ENCODE measurements at regions not wholly inside any gene's neighbourhood (a gene's known extent, or its start where the extent isn't known, plus 50 kb on each side); places are given as distances from the start of the nearest gene placed in this dataset.

DNA sequence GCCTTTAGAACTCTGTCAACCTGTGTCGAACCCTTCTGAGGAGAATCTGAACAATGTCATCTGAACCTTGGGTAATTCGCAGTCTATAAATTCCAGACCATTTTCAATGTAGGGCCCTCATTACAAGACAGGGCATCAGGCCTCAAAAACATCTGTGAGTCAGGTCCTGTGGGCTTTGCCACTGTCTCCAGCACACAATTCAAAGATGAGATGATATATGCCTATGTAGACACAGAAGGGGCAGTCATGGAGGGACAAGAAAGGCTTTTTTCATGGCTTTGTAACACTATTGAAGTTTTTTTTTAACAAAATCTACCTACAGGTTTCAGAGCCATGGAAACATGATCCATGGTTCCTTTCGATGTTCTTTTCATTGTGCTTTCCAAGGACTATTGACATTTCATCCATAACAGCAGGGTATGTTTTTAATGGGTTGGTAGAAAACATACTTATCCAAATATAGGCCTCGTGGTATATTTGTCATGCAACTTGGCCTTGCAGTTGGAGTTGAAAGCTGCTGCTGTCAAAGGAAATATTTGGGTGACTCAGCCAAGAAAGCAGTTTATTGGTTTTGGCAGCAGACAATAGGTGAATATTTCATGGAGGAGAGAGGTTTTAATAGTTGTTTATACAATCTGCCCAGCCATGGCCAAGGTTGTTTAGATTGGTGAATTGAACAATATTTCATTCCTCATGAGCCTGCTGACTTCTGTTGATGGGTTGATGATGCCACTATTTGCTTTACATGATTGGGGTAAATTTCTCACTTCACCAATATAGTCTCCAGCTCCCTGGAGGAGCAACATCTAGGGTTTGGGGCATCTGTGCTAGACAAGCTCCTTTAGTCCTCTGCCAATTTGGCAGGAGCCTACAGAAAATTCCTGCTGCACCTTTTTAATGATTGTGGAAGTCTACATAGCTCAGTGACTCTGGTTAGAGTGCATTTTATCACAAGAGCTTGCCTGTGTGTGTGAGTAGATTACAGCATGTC lies 158.4 kb upstream of the TMEM72 start:
- peak overlapping the region; percentile 86 for H3K27ac ChIP-seq
- TF ChIP-seq, protein P1, sequence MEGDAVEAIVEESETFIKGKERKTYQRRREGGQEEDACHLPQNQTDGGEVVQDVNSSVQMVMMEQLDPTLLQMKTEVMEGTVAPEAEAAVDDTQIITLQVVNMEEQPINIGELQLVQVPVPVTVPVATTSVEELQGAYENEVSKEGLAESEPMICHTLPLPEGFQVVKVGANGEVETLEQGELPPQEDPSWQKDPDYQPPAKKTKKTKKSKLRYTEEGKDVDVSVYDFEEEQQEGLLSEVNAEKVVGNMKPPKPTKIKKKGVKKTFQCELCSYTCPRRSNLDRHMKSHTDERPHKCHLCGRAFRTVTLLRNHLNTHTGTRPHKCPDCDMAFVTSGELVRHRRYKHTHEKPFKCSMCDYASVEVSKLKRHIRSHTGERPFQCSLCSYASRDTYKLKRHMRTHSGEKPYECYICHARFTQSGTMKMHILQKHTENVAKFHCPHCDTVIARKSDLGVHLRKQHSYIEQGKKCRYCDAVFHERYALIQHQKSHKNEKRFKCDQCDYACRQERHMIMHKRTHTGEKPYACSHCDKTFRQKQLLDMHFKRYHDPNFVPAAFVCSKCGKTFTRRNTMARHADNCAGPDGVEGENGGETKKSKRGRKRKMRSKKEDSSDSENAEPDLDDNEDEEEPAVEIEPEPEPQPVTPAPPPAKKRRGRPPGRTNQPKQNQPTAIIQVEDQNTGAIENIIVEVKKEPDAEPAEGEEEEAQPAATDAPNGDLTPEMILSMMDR (conservative IDR thresholded peaks at IDR 0.05), result no peak

DNA sequence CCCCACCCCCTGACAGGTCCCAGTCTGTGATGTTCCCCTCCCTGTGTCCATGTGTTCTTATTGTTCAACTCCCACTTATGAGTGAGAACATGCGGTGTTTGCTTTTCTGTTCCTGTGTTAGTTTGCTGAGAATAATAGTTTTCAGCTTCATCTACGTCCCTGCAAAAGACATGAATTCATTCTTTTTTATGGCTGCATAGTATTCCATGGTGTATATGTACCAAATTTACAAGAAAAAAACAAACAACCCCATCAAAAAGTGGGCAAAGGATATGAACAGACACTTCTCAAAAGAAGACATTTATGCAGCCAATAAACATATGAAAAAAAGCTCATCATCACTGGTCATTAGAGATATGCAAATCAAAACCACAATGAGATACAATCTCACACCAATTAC lies 156.8 kb upstream of the TMEM72 start:
- peak overlapping the region; percentile 86 for H3K27ac ChIP-seq

DNA sequence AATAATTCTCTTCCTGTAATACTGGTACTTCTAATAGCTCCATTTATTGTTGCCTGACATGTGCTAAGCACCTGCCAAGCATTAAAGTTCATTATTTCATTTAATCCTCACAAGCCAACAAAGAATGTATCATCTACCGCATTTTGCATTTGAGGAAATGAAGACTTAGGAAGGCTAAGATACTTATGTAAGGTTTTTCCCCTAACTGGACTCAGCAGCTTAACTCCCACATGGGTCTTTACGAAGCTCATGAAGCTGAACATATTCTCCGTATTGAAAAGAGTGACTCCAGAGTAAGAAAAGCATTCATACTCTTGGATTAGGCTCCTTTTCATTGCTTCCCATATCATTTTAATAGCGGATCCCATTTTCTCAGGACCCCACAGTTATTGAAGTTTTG lies 155.7 kb upstream of the TMEM72 start:
- no peak overlapping the region for H3K27ac ChIP-seq
- TF ChIP-seq, protein P1 (conservative IDR thresholded peaks at IDR 0.05), result no peak

DNA sequence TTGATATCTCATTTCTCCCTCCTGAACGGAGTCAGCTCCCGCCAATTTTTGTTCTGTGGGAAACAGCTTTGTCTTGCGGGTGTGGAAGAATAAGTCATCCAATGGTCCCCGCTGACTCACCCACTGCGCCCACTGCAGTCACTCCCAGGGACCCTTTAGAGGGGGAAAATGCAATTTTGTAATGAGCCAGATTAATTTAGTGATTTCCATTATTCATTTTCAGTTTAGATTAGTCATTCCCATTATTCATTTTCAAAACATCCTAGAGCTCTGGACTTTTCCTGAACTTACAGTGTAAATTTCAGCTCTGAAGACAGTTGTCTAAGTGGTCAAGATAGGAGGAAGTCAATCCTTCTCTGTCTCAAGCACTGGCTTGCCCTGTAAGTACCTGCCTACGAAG lies 154.9 kb upstream of the TMEM72 start:
- no peak overlapping the region for H3K27ac ChIP-seq
- TF ChIP-seq, protein P1 (conservative IDR thresholded peaks at IDR 0.05), result no peak

DNA sequence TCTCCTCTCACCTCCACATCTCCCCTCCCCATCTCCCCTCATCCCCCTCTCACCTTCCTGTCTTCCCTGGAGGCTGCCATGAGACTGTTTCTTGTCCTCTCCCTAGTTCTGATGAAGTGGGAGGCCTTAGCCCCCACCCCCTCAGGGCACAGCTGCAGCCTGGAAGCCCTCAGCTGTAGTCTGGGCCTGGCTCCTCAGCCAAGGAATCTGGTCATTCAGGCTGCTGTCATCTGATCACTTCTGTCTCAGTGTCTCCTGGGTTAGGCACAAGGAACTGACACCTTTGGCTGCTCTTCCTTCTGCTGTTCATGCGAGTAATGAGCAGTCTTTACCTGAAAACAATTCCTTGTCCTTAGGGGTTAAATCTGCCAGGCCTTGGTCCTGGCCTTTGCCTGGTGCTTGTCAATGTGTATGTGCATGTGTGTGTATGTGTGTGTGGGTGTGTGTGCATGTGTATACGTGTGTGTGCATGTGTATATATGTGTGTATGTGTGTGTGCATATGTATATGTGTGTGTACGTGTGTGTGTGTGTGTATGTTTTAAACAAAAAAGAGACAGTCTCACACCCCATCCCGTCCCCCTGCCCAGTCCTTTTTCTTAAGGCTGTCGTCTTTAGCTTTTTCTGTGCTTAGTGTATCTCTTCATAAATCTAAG lies 153.5 kb upstream of the TMEM72 start:
- H3K27ac ChIP-seq, result no peak overlapping the region
- TF ChIP-seq, protein P1 (conservative IDR thresholded peaks at IDR 0.05), result no peak

DNA sequence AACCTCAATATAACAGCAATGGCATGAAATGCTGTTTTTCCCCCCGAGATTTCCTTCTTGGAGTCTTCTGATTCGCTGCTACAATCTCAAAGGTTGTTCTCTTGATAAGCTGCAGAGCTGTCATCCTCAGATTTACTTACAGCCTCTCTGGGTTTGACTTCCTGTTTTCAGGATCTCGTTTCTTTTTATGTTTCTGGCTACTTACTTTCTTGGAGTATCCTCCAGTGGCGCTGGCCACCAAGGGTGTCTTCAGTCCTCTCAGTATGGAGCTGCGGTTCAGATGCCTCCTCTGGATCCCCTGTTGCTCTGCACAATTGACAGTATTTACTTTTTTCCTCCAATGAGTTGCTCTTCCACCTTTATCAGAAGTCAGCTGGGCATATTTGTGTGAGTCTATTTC lies 152.0 kb upstream of the TMEM72 start:
- no peak overlapping the region for H3K27ac ChIP-seq
- TF ChIP-seq, protein P1 (conservative IDR thresholded peaks at IDR 0.05), result no peak

DNA sequence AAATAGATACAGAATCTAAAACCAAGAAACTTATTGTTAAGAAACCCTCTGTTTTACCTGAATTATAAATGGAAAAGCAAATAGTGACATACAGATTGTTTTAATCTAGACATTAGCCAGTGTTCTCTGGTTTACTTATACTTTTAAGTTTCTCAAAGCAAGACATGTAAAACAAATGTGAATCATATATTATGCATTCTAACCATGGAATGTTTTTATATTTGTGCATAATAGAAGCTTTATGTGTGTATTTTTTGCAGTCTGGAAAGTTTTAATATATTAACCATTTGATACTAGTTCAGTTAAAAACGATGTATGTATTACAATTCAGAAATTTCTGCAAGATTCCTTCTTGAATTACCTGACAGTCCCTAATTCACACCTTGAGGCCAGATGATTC lies 150.6 kb upstream of the TMEM72 start:
- TF ChIP-seq, protein P1 (conservative IDR thresholded peaks at IDR 0.05), result no peak
- no peak overlapping the region for H3K27ac ChIP-seq

DNA sequence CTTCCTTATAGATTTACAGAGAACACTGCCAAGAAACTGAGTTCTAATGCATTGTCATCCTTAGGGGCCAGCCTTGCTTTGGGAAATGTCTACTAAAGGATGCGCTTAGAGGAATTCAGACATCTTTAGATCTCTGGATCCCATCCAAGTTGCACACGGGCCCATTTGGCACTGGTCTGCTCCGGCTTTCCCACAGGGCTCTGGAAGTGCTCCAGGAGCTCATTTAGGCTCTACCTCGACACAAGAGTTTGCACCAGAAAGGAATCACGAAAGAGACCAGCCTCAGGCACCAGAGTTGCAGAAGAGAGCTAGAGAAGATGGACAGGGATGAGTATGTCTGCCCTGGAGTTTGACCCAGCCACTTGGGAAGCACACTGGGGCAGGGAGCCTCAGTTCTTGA lies 150.1 kb upstream of the TMEM72 start:
- TF ChIP-seq, protein P1 (conservative IDR thresholded peaks at IDR 0.05), result no peak
- H3K27ac ChIP-seq, result no peak overlapping the region
